GM18870 (cell line): ENCODE measurements at regions not wholly inside any gene's neighbourhood (a gene's known extent, or its start where the extent isn't known, plus 50 kb on each side); places are given as distances from the start of the nearest gene placed in this dataset.
"Not testable (repeated sequence)": the region's sequence is repeated elsewhere in the genome, so short reads cannot be mapped to it uniquely, and the experiment has no call there.

Experiments used
- ATAC-seq: cut with Tn5 transposase; IDR thresholded peaks from one replicate; pipeline ENCODE4 v1.9.1; 2021; ENCODE audit warnings: moderate library complexity; ENCODE audit not compliant: unreplicated experiment

DNA sequence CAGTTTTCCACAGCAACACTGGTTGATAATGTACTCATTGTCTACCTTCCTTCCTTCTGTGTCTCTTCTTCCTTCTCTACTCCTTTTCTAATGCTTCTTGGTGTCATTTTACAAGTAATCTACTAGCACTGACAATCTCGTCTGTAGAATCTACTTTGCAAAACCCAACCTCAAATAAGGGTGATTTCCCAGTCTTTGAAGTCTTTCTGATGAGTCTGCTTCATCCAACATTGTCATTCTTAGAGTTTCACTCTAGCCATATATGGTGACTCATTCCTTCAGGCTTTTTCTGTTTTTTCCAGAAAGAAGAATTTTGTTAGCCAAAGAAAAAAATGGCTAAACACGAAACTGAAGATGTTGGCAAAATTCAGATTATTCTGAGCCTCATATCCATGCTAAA, 288.7 kb downstream of the MBD2 start:
- ATAC-seq: no peak

DNA sequence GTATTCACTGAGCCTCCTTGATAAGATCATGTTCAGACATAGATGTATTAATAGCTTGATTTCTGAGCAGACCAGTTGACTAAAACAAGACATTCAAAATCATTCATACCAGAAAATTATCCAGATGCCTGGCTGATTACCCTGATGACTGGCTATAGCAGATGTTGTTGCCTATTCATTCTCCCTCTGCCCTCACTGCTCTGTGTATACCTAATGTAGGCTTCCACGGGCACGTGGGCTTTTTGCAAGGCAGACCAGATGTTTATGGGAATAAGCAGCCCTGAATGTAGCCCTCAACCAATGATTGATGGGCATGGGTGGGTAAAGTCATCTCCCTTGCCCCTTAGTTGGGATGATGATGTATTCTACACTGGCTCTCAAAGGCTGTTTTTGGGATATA, 289.1 kb downstream of the MBD2 start:
- no peak for ATAC-seq

DNA sequence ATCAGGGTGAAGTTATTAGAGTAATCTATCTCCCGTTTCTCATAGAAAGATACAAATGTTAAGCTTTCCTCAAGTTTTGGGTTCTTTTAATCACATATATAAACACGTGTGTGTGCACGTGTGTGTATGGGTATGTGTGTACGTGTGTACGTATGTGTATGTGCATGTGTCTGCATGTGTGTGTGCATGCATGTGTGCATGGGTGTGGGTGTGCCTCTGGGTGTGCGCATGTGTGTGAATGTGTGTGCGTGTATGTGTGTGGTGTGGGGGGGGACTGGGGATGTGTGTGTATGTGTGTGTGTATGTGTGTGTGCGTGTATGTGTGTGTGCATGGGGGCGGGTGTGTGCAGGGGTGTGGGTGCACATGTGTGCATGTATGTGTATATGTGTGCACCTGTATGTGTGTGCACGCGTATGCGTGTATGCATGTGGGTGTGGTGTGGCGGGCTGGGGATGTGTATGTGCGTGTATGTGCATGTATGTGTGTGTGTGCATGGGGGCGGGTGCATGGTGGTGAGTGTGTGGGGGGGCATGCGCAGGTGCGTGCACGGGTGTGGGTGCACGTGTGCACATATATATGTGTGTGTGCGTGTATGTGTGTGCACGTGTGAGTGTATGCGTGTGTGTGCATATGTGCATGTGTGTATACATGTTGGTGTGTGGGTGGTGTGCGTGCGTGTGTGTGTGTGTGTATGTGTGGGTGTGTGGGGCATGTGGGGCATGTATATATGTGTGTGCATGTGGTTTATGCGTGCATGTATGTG, 304.0 kb downstream of the MBD2 start:
- no peak for ATAC-seq

DNA sequence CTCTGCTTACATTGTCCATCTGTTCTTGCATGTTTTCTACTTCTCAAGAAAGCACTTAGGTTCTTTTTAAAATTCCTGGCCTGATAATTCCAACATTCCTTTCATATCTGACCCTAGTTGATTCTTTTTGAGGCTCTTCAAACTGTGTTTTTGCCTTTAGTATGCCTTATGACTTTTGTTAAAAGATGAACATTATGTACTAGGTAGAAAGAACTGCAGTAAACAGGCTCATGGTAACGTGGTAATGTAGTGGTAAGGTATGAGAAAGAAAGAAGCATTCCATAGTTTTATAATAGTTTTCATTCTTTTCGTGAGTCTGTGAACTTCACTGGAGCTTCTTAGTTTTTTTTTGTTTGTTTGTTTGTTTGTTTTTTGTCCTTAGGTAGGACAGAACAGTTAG, 306.4 kb downstream of the MBD2 start:
- no peak for ATAC-seq

DNA sequence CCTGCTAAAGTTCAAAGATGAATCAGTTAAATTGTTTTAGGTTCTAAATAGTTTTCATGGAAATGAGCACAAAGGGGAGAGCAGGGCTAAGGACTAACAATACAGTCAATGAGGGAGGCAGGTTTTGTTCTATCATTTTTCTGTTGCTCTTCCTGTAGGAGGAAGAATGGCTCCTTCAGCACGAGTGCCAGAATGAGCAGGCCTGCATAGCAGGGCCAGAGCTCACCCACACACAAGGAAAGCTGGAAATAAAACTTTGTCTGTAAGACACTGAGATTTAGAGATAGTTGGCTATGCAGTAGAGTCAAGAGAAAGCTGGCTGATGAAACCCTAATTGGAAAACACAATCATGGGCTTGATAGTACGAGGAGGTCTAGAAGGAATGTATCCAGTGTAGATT, 313.3 kb downstream of the MBD2 start:
- no peak for ATAC-seq

DNA sequence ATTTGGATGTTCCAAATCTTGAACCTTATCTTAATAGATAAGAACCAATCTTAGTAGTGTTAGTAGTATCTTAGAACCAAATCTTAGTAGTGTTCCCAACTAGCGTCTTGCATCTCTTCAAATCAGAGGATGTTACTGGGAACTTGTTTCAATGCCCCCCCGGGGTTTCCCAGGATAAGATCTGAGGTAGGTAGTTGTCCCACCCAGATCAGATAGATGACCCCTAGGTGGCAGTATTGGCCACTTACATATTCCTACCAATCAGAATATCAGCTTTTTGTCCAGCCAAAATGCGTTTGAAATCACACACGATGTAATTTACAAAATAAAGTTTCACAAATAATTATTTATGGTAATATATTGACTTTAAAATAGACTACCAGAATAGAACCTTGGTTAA, 314.8 kb downstream of the MBD2 start:
- ATAC-seq: no peak

DNA sequence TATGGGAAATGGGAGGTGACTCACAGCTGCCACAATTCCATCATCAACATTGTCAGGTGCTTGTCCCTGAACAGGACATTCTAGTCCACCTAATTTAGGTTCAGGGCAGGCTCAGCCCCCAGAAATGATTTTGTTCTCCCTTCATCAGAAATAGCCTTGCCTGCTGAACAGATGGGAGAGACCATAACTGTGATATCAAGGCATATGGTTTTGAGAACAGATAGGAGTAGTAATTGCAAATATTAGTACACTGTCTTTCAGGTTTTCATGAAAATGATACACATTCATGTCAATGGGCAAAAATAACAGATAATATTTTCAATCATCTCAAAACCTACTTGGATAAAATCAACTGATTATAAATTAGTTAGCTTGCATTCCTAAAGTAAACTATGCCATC, 316.5 kb downstream of the MBD2 start:
- ATAC-seq: no peak

DNA sequence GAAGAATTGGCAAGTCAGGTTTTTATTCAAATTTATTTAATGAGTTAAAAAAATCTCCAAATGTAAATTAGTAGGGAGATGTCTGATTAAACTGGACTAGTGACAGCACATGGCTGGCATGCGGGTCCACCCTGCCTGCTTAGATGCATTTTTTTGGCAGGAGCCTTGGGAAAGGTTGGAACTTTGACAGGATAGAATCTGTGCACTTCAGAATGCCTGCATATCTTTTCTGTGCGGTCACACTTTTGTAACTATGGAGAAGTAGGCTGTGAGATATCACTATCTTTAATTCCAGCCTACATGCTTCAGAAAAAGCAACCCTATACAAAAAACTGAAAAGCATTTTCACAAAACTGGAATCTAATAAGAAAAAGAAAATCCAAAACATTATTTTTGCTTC, 317.8 kb downstream of the MBD2 start:
- ATAC-seq: no peak

DNA sequence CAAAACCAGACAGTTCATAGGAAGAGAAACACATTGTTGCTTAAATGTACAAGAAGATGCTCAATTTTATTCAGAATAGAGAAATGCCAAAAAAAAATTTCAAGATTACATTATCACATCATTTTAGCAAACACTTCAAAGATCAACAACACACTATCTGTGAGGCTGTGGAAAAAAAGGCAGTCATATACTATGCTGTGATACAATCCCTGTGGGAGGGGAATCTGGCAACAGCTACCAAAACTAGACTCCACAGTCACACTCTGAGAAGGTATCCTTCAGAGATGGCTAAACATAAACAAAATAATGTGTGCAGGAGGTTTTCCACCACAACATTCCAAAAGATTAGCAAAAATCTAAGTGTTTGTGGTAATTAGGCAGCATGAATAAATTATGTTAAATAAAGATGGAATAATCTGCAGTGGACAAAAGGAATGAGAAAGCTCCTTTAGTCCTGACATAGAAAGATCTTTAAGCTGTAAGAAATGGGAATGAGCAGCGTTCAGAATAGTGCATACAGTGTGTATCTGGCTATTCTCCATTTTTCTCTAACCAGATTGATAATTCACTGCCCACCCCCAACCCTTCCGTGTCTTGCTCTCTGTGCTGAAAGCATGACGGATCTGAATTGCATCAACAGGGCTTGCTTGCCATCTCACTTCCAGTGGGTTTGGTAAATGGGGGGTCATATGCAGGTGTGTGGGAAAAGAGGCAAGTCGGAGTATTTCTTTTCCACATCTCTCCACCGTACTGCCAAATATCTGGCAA, 329.6 kb downstream of the MBD2 start:
- no peak for ATAC-seq

DNA sequence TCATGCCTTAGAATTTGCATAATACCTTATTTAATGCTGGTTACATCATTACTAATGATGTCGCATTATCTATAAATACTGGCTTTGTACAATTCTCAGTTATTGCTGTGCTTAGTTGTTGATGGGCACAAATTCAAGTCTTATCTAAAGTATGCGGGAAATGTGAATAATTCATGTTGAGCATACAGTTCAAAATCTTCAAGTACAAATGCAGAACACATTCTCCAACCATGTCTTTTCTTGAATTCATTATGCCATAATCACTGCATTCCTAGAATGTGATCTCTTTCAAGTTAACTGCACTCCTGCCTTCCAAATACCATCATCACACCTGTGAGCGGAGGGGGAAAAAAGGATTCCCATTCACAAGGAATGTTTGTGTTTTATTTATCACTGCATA, 337.0 kb downstream of the MBD2 start:
- no peak for ATAC-seq

DNA sequence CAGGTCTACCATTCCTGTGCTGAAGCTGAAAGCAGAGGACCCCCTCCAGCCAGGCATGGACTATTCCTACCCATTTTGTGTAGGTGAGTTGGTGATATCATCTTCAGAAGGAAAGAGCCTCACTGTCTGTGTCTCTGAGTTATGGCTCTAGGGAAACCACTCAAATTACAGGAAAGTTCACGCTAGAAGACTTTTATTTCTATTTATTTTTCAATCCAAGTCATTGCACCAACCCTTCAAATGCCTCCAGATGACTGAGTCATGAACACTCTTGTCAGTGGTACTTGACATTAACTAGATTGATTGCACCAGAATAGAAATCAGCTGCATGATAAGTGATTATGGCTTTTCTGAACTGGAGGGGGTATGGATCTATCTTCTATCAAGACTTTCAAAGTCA, 338.4 kb downstream of the MBD2 start:
- ATAC-seq: no peak

DNA sequence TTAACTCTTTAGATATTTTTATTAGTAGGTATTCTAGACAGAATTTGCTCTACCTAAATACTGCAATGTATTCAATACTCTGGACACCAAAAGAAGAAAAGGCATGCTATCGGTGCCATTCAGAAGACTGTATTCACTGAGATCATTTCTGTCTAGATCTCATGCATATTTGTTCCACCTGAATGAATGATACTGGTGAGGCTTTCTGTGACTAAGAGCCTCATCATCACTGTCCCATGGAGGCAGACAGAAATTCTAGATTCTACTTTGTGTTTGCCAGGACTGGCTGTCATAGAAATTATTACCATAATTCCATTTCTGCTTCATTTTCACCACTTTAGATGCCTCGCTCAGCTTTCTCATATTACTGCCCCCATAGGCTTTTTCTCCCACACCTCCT, 340.7 kb downstream of the MBD2 start:
- no peak for ATAC-seq

DNA sequence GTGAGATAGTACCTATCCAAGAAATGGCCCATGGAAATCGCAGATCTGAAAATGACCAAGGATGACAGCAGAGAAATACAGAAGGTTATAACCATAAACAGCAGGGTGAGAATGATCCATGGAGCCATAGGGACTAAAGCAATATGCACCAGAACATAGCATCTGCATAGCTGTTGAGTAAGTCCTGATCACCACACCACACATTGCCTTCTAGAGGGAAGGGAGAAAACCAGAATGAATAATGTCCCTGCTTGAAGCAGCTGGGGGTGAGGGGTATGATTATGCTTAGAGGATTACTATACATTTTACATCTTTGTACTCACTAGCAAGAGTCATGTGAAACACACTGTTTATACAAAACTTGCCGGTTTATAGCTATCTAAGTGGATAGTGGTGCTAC, 350.4 kb downstream of the MBD2 start:
- no peak for ATAC-seq

DNA sequence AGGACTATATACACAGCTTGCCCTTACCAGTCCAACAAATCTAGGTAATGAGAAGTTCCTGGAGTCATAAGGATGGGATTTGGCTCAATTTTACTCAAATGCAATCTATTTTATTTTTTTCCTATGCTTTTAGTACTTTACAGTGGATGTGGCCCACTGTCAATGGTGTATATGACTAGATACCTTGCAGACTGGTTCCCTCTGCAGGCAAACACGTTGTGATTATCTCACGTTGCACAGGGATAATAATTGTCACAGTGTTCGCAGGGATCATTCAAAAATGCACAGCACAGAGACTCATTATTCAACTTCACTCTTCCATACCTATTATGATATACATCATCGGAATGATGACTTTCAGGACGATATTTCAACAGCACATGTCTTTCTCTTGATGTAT, 359.7 kb downstream of the MBD2 start:
- no peak for ATAC-seq

DNA sequence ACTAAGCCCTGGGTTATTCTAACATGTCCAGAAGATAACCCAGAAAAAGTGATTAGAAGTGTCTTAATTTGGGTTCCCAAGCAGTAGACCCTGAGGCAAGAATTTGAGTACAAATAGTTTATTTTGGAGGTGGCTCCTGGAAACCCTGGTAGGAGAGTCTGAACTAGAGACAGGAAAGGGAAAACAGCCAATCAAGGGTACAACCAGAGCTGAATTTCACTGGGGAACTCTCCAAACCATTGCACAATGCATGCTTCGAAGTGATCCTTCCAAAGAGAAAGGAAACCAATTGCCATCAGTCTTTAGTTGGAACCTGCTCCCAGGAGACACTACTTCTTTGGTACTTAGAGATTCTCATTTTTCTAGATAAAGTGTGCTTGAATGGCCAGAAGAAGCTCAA, 361.5 kb downstream of the MBD2 start:
- no peak for ATAC-seq

DNA sequence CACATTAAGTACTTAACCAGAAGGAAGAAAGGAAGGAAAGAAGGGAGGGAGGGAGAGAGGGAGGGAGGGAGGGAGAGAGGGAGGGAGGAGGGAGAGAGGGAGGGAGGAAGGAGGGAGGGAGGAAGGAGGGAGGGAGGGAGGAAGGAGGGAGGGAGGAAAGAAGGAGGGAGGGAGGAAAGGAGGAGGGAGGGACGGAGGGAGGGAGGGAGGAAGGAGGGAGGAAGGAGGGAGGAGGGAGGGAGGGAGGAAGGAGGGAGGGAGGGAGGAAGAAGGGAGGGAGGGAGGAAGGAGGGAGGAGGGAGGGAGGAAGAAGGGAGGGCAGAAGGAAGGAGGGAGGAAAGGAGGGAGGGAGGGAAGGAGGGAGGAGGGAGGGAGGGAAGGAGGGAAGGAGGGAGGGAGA, 363.3 kb downstream of the MBD2 start:
- ATAC-seq: no peak

DNA sequence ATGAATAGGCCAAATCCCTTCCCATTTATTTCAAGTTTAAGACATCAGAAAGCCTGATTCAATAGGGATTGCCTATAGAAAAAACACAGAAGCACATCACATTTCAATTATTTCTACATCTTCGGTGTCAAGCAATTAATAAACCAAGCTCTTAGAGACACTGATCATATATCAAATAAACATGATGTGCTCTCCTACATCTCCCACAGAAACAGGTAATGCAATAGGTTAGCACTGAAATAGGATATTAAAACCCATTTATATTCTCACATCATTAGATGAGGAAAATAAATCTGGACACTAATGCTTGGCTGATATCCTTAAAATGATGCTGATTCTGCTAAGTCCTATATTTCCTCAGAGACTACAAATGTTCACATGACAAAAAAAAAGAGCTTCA, 364.7 kb downstream of the MBD2 start:
- ATAC-seq: no peak

DNA sequence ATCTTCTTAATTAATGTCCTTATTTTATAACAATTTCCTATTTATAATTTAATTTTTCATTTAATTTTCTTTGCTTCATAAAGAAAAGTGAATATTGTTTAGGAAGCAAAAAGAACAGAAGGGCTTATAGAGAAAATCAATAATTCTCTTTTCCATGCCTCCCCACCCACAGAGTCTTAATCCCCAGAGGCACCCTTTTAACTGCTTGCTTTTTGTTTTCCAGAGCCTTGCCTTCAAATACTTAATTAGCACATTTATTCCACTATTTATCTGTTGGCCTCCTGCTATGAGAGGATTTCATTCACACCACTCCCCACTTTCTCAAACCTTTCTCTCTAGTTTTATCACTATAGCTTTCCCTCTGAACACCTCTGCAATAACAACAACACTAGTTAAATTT, 373.6 kb downstream of the MBD2 start:
- no peak for ATAC-seq

DNA sequence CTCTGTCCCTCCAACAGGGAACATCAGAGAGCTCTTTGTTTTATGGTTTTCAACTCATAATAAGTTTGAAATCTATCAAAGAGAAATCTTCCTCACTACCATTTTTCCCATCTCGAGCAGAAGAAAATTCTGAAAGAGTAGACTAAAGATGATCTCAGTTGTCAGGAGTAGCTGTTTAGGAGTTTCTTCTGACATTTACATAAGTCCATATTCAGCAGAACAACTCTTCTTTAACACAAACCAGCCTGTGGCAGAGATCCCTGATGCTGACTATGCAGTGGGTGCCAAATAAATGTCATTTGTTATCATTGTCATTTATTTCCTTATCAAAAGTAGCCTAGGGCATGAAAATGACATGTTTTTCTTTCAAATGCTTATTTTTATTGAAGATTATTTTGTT, 380.7 kb downstream of the MBD2 start:
- no peak for ATAC-seq

DNA sequence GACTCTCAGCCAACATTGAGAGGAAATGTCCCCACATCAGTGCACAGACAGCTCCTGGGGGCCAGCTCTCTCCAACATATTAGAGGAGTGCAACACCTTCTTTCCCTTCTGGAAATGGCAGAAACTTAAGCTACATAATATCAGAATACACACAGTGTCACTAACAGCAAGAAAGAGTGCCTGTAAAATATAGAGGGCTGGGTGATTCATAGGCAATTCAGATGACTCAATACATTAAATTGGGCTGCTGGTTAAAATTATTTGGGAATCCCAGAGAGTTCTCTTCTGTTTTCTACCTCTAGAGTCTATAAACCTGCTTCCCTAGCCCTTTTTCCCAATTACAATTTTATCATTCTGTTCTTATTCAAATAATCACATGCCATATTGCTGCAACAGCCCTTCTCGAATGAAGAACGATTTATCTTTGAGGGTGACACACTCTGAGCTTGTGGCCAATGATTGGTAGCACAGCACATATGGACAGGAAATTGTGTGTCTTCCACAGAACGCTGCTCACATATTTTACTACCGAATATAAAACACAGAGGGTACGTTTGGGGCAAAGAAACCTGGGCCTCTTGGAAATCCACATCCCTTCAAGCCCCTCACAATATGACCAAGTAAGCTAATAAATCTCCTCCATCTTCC, 381.2 kb downstream of the MBD2 start:
- ATAC-seq: no peak

DNA sequence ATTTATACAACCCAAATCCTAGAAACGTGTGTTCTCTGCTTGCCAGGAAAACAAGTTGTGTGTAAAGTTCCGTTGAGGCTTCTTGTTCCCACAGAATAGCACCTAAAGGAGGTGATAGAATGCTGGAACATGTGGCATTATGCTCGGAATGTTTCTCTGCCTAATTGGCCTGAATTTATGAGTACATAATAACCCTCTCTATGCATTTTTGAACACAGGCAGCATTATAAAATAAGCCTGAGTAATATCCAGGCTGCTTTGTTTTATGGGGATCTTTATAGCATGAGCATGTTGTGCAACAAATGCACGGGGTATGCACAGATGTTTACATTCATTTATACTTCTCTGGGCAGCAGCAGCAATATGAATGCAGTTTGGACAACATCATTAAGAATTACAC, 385.7 kb downstream of the MBD2 start:
- ATAC-seq: no peak

DNA sequence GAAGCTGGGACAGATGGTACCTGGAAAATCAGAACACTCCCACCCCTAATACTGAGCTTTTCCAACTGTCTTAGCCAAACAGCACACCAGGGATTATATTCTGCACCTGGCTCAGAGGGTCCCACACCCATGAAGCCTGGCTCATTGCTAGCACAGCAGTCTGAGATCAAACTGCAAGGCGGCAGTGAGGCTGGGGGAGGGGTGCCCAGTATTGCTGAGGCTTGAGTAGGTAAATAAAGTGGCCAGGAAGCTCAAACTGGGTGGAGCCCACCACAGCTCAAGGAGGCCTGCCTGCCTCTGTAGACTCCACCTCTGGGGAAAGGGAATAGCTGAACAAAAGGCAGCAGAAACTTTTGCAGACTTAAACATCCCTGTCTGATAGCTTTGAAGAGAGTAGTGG, 403.3 kb downstream of the MBD2 start:
- not testable (repeated sequence) for ATAC-seq
